ENCODE measurements at regions not wholly inside any gene's neighbourhood (a gene's known extent, or its start where the extent isn't known, plus 50 kb on each side); places are given as distances from the start of the nearest gene placed in this dataset.
A peak's percentile ranks its signal among the peaks of the same experiment; 100 is the strongest.
"Not testable (repeated sequence)": the region's sequence is repeated elsewhere in the genome, so short reads cannot be mapped to it uniquely, and the experiment has no call there.

- DNase-seq = no peak
These were observed 133.0 kb upstream of the C1QTNF7 start for GRCh38 chr4:15294832-15295231.

- DNase-seq = no peak
These were observed 132.2 kb upstream of the C1QTNF7 start for GRCh38 chr4:15295421-15296162.

DNA sequence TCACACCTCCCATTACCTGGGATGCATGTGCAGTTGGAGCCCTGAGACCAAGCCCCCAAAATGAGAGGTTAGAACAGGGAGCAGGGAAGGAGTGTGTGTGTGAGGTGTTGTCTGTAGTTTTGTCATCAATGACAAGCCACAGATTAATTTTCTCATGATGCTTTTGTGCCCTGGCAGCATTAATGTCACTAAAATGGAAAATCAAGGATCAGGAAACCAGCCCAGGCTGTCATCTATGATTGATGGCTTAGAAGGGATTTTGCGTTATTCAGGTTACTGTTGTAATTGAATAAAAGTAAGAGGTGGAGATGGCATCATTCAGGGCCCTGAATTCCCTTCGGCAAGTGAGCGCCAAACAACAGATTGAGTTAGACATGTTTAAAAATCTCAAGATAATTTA is 130.5 kb upstream of the C1QTNF7 start:
- DNase-seq = no peak

DNA sequence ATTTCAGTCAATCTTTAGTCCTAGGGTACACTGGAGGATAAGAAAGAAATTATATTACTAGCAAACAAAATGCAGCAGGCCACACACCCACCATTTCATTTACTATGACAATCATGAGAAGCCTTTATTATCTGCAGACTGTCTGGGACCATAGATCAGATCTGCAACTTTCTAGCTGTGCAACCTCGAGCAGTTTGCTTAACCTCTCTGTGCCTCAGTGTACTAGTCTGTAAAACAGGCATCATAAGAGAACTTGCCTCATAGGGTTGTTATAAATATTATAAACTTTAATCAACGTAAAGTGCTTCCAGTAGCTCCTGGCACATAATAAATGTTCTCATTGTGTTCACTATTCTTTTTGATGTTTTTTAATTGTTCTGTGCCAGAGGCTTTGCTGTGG is 128.2 kb upstream of the C1QTNF7 start:
- no peak for DNase-seq

- no peak for DNase-seq
These were observed 124.7 kb upstream of the C1QTNF7 start for GRCh38 chr4:15303052-15303641.

GRCh38 chr4:15314974-15315373 is 112.9 kb upstream of the C1QTNF7 start:
- DNase-seq = no peak

DNA sequence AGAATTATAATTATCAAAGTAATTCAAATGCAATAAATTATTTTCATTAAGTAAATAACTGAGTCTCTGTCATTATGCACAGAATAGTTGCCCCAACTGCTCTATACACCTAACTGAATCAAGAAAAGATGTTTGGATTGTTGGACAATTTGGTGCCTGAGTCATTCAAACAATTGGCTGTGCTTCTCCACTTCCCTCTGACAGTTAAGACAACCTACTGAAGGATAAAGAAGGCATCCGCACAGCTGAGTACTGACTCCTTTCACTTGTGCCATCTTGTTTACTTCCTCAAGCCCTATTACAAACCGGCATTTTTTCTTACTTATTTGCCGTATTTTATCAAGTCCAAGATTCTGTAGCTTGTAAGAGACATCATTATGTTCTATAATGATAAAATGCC is 110.6 kb upstream of the C1QTNF7 start:
- no peak for DNase-seq

DNA sequence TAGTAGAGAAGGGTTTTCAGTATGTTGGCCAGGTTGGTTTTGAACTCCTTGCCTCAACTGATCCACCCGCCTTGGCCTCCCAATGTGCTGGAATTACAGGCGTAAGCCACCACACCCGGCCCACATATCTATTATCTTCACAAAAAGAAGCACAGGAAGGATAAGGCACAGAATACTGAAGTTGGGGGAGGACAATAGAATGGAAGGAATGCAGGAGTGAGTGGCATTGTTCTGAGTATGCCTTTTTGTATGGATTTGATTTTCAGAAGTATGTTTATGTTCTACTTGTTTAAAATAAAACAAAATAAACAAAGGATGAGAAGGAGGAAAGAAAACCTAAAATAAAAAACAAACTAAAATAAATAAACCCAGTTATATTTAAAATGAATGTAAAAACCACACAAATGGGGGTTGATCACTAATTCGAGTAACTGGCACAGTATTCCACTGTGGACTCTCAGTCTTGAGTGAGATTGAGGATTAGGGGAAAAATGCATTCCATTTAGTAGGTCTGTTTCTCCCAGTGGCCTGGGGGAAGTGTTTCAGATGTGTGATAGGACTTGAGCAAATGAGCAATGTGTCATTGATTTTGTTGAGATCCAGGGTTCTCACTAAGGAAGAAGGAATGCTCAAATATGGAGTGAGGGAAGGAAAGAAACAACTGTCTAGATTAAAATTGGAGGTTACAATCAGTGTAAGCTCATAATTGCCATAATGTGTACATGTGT is 109.0 kb upstream of the C1QTNF7 start:
- DNase-seq = no peak

GRCh38 chr4:15320121-15320678 is 107.6 kb upstream of the C1QTNF7 start:
- no peak for DNase-seq

DNA sequence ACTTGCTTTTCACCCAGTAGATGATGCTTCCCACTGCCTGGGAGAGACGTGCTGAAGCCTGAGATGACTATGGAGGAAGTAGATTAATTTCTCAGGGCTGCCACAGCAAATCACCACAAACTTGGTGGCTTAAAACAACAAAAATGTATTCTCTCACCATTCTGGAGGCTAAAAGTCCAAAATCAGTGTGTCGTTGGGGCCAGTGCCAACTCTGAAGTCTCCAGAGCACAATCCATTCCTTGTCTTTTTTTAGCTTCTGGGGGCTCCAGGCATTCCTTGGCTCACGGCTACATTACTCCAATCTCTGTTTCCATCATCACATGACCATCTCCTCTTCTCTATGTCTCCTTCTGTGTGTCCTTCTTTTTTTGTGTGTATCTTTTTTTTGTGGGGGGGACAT is 105.8 kb upstream of the C1QTNF7 start:
- no peak for DNase-seq

GRCh38 chr4:15325987-15326386 is 101.8 kb upstream of the C1QTNF7 start:
- DNase-seq = peak; percentile 4

DNA sequence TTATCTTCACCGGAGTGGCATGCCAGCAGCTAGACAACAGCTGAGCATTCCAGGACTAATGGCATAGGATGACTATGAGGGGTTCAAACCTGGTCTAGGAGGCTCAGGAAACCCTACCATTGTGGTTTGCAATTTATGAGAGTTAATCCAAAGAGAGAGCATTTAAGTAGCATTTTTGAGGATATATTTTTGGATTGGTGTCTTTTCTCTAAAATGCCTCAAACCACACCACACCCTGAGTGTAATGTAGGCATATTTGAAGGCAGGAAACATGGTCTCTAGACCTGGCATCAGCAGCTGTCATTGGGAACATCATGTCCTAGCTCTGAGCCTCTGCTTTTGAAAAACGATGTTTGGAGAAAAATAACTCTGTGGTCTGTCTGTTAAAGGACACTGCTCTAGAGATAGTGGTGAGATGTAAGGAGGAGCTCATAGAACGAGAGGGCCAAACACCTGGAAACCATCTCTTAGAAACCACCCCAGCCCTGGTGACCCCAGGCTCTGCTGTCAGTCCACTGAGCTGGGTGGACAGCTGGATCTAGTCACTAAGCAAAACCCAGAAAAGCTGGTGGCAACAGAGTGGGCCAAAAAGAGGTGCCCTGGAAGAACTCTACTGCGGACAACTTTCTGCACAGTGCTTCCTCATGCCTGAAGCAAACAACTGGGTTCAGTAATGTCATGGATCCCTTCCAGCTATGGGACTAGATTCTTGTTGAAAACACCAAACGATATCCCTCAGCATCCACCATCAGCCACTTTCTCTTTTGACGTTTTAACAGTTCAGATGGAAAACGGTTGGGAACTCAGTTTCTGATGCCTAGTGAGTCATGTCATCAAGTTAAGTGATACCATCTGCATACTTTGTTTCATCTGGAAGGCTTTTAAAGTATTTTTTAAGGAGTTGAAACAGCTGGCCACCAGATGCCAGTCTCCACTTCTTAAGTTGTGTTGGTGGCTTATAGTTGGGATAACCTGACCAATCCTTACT is 100.2 kb upstream of the C1QTNF7 start:
- no peak for DNase-seq

GRCh38 chr4:15331930-15332329 is 95.9 kb upstream of the C1QTNF7 start:
- DNase-seq = no peak

- DNase-seq = no peak
These were observed 95.5 kb upstream of the C1QTNF7 start for GRCh38 chr4:15332377-15332776.

DNA sequence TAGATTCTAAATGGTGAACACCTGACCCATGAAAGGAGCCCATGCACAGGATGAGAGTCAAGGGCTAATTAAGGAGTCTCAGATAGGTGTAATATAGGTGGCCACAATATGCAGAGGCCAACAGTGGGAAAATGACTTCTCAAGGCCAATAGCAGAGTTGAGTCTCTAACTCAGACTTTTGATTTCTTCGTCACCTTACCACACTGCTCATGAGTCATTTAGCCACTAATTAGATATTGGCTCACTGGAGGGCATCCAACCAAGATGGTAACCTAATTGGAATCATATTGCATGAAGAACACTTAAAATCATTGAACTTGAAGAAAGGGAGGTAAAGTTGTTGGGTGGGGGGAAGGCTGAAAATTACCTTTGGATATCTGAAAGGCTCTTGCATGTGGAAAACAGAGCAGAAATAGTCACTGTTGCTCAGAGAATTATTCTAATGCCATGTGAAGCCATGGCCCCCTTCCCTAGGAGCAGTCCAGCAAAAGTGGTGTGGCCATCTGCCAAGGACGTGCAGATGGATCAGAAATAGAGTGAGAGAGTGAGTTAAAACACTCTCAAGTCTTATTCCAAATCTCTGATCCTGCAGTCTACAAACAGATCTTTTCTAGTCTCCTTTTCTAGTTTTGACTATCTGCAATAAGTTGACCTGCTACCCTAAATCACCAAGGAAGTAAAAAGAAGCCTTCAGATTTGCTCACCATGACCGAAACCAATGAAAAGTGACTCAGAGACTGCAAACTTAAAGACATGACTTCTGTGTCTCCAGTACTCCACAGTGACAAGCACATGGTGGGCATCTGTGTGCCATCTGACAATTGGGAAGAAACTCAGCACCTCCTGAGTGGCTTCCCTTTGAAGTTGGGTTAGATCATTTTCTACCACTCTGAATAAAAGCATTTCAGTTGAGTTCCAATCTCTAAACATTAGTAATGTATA is 93.9 kb upstream of the C1QTNF7 start:
- no peak for DNase-seq

DNA sequence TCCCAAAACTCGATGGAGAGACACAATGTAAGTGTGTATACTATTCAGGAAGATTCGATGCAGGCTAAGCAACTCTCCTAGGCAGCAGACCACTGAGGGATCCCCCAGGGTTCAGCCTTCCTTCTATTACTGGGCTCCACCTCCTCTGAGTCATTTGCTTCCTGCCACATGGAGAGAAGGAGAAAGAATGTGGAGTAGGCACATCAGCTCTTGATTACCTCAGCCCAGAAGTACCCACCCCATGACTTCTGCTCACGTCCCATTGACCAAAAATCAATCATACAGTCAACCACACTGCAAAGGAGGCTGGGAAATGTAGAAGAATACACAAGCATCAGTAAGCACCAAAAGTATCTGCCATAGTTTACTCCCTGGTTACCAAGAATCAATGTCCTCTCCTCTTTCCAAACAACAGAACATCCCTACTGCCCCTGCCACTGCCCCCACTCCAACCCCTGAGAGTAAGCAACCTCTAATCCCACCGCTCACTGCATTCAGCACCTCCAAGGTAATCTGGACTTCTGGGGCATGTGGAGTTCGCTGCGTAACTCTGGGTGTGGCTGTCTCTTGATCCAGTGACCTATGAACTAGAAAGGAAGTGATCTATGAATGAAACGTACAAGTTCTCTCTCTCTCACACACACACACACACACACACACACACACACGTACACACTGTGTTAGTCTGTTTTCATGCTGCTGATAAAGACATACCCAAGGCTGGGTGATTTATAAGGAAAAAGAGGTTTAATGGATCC is 91.2 kb upstream of the C1QTNF7 start:
- DNase-seq = no peak

GRCh38 chr4:15337168-15337657 is 90.6 kb upstream of the C1QTNF7 start:
- not testable (repeated sequence) for DNase-seq

- no peak for DNase-seq
These were observed 88.1 kb upstream of the C1QTNF7 start for GRCh38 chr4:15339737-15340136.

DNA sequence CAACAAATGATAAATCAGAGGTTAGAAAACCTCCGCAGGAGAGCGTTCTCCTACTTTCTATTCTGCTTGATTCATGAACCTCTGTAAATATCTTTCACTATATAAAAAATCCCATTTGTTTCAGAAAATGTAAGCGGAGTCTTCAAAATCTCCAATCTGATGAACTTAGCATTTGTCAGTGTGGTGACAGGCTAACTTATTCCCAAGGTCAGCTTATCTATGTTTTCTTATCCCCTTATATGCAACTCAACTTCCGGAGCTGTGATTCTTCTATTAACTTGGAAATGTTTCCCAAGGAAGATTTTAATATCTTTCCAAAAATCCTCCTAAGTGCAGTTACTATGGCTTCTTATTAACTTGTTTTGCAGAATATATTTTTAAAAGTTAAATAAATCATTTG is 87.5 kb upstream of the C1QTNF7 start:
- no peak for DNase-seq
